ENCODE measurements at regions not wholly inside any gene's neighbourhood (a gene's known extent, or its start where the extent isn't known, plus 50 kb on each side); places are given as distances from the start of the nearest gene placed in this dataset.

DNA sequence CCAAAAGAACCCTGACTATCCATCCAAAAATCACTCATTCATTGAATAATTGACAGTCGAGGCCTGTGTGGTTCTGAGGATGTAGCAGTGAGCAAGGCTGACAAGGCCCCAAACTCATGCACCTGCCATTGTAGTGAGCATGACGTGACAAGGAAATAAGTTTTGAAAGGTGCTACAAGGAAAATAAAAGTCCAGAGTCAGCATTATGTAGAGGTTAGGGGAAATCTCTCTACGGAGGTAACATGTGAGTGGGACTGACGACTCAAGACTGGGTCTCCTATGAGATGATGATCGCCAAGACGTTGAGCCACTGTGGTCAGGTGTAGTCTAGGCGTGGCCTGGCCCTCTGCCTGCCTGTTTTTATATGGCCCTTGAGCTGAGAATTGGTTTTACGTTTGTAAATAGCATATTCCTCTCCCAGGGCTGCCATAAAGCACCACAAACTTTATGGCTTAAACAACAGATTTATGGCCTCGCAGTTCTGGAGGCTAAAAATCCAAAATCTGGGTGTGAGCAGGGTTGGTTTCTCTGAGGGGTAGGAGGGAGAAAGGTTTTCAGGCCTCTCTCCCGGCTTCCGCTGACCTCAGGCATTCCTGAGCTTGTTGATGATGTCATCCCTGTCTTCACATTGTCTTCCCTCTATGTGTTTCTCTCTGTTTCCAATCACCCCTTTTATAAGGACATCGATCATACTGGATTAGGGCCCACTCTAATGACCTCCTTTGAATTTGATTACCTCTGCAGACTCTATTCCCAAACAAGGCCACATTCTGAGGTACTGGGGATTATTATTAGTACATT is 206.4 kb upstream of the EGFLAM start:
- TF ChIP-seq EZH2 (IDR thresholded peaks at IDR 0.05; ENCODE audit: insufficient read depth, poor library complexity, severe bottlenecking) (no peak), EZH2phosphoT487 (IDR thresholded peaks at IDR 0.05; ENCODE audit: insufficient read depth, low read depth) (no peak)

Data from GM23248 (cell line).